ENCODE measurements at regions not wholly inside any gene's neighbourhood (a gene's known extent, or its start where the extent isn't known, plus 50 kb on each side); places are given as distances from the start of the nearest gene placed in this dataset.

- TF ChIP-seq EZH2phosphoT487 (IDR thresholded peaks at IDR 0.05; ENCODE audit: unreplicated experiment) (no peak), ZNF114 (CRISPR knock-in tag; IDR thresholded peaks at IDR 0.05) (no peak), POLR2AphosphoS5 (IDR thresholded peaks at IDR 0.05; ENCODE audit: low read depth) (no peak)
Observed at GRCh38 chr6:4533576-4533975, 242.6 kb upstream of the CDYL start (continued).

GRCh38 chr6:4531406-4531805 is 244.8 kb upstream of the CDYL start:
- no peaks in the 10 kb centered on the region for H3K4me1 ChIP-seq (ENCODE audit: insufficient read depth)
- H3K27me3 Mint-ChIP-seq (ENCODE audit: insufficient read depth, low read depth, poor library complexity), result no peaks in the 10 kb centered on the region
- no peak overlapping the region for H3K4me3 Mint-ChIP-seq
- H3K4me3 ChIP-seq, result no peak overlapping the region
- H3K36me3 ChIP-seq (ENCODE audit: insufficient read depth), result no peaks in the 10 kb centered on the region
- no peaks in the 10 kb centered on the region for H3K27me3 ChIP-seq (ENCODE audit: insufficient read depth)
- no peak for ATAC-seq
- H3K9me2 ChIP-seq (ENCODE audit: insufficient read depth), result no peaks in the 10 kb centered on the region
- H3K4me1 Mint-ChIP-seq, result no peaks in the 10 kb centered on the region
- H4K20me1 ChIP-seq (replicated peaks; ENCODE audit: insufficient read depth), result no peaks in the 10 kb centered on the region
- H3K27ac Mint-ChIP-seq, result no peak overlapping the region
- no peaks in the 10 kb centered on the region for H3F3A ChIP-seq (replicated peaks; ENCODE audit: low read depth)
- peaks cover 5% of the 10 kb centered on the region; the same call in 1 of the 3 replicates for H3K9me3 Mint-ChIP-seq
- no peak overlapping the region for H3K4me2 ChIP-seq
- peaks cover 3% of the 10 kb centered on the region; the same call in 2 of the 3 replicates for H3K36me3 Mint-ChIP-seq (ENCODE audit: low read depth)
- no peaks in the 10 kb centered on the region for H3K79me2 ChIP-seq (replicated peaks; ENCODE audit: insufficient read depth)
- TF ChIP-seq ZNF114 (CRISPR knock-in tag; IDR thresholded peaks at IDR 0.05) (no peak), POLR2AphosphoS5 (IDR thresholded peaks at IDR 0.05; ENCODE audit: low read depth) (no peak), ETS1 (IDR thresholded peaks at IDR 0.05) (no peak), EZH2phosphoT487 (IDR thresholded peaks at IDR 0.05; ENCODE audit: unreplicated experiment) (no peak), REST (IDR thresholded peaks at IDR 0.05; ENCODE audit: unreplicated experiment) (no peak), ZNF331 (CRISPR knock-in tag; IDR thresholded peaks at IDR 0.05; ENCODE audit: low read depth) (no peak), STAT1 (IDR thresholded peaks at IDR 0.05; ENCODE audit: unreplicated experiment) (no peak), CTCF (conservative IDR thresholded peaks at IDR 0.05; ENCODE audit: low read depth in 2 of 2) (no peak), ZNF462 (CRISPR knock-in tag; IDR thresholded peaks at IDR 0.05) (no peak), CREB1 (CRISPR knock-in tag; IDR thresholded peaks at IDR 0.05; ENCODE audit: low read depth) (no peak), JUNB (IDR thresholded peaks at IDR 0.05; ENCODE audit: unreplicated experiment) (no peak), EZH2 (IDR thresholded peaks at IDR 0.05; ENCODE audit: low read depth, unreplicated experiment) (no peak), NANOG (IDR thresholded peaks at IDR 0.05; ENCODE audit: borderline replicate concordance) (no peak)
- H2AFZ ChIP-seq, result no peak overlapping the region
- no peak for DNase-seq (ENCODE audit: low spot score)
- H3K27ac ChIP-seq (ENCODE audit: low read depth), result no peak overlapping the region

All from GM23338 (cell line).